GM23338 (cell line): ENCODE measurements at regions not wholly inside any gene's neighbourhood (a gene's known extent, or its start where the extent isn't known, plus 50 kb on each side); places are given as distances from the start of the nearest gene placed in this dataset.

Experiments used
- CREB1 ChIP-seq: fragments of 250-450 bp; sonication (Bioruptor Pico); IDR thresholded peaks from 2 replicates; pipeline ENCODE4 v1.5.0; 2020; ENCODE audit warnings: low read depth, mild to moderate bottlenecking, moderate library complexity
- EZH2 ChIP-seq: fragments of 200-600 bp; sonication (generic); IDR thresholded peaks from one replicate; pipeline ENCODE4 v1.8.0; 2017; ENCODE audit warnings: antibody characterized with exemption, mild to moderate bottlenecking, low read depth; ENCODE audit not compliant: unreplicated experiment
- EZH2phosphoT487 ChIP-seq: fragments of 200-600 bp; sonication (generic); IDR thresholded peaks from one replicate; pipeline ENCODE4 v1.8.1; 2018; ENCODE audit warnings: antibody characterized with exemption; ENCODE audit not compliant: unreplicated experiment
- JUNB ChIP-seq: IDR thresholded peaks from one replicate; pipeline ENCODE4 v1.6.1; 2016; ENCODE audit warnings: antibody characterized with exemption; ENCODE audit not compliant: unreplicated experiment
- NANOG ChIP-seq: IDR thresholded peaks from 2 replicates; pipeline ENCODE4 v1.6.1; 2016; ENCODE audit warnings: antibody characterized with exemption, borderline replicate concordance
- POLR2AphosphoS5 ChIP-seq: IDR thresholded peaks from 2 replicates; pipeline ENCODE4 v1.6.1; 2016; ENCODE audit warnings: antibody characterized with exemption, low read depth
- STAT1 ChIP-seq: IDR thresholded peaks from one replicate; pipeline ENCODE4 v1.6.1; 2016; ENCODE audit warnings: antibody characterized with exemption; ENCODE audit not compliant: unreplicated experiment
- ZNF114 ChIP-seq: fragments of 250-450 bp; sonication (Bioruptor Pico); IDR thresholded peaks from 2 replicates; pipeline ENCODE4 v1.5.0; 2020; ENCODE audit warnings: mild to moderate bottlenecking, moderate library complexity
- ZNF331 ChIP-seq: fragments of 250-450 bp; sonication (Bioruptor Pico); IDR thresholded peaks from 2 replicates; pipeline ENCODE4 v1.5.0; 2020; ENCODE audit warnings: low read depth, mild to moderate bottlenecking, moderate library complexity
- TF ChIP-seq, protein P1 (sequence below), 2 experiments: fragments of 200-600 bp in 1 of 2; sonication (generic) in 1 of 2; conservative IDR thresholded peaks; 2 replicates each; pipeline versions ENCODE4 v1.5.1 to v1.6.1; 2016 to 2017; ENCODE audit warnings: antibody characterized with exemption in 2 of 2, low read depth in 2 of 2, mild to moderate bottlenecking in 2 of 2, moderate library complexity in 1 of 2
- TF ChIP-seq, protein P2 (sequence below): IDR thresholded peaks from one replicate; pipeline ENCODE4 v1.6.1; 2018; ENCODE audit warnings: antibody characterized with exemption; ENCODE audit not compliant: unreplicated experiment
- TF ChIP-seq, protein P3 (sequence below): IDR thresholded peaks from 2 replicates; pipeline ENCODE4 v1.6.1; 2016; ENCODE audit warnings: antibody characterized with exemption
- TF ChIP-seq, protein P4 (sequence below): fragments of 250-450 bp; sonication (Bioruptor Pico); IDR thresholded peaks from 2 replicates; pipeline ENCODE4 v1.5.0; 2020; ENCODE audit warnings: mild to moderate bottlenecking, moderate library complexity

DNA sequence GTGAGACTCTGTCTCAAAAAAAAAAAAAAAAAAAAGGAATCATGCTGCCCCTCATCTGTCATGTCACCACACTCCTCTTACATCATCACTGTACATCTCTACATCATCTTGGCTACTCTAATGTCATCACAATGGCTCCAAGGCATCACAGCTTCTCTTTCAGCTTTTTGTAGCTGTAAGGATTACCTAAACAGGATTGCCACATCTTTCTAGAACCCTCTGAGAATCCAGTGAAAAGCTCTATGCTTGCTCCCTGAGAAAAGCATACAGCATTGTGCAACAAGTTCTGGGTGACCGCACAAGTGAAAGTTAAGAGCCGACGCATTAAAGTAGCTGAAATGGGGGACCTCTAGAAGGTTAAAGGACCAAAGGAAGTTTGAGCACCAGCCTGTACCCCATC, 272.5 kb downstream of the C12orf50 start:
- TF ChIP-seq, protein P1, sequence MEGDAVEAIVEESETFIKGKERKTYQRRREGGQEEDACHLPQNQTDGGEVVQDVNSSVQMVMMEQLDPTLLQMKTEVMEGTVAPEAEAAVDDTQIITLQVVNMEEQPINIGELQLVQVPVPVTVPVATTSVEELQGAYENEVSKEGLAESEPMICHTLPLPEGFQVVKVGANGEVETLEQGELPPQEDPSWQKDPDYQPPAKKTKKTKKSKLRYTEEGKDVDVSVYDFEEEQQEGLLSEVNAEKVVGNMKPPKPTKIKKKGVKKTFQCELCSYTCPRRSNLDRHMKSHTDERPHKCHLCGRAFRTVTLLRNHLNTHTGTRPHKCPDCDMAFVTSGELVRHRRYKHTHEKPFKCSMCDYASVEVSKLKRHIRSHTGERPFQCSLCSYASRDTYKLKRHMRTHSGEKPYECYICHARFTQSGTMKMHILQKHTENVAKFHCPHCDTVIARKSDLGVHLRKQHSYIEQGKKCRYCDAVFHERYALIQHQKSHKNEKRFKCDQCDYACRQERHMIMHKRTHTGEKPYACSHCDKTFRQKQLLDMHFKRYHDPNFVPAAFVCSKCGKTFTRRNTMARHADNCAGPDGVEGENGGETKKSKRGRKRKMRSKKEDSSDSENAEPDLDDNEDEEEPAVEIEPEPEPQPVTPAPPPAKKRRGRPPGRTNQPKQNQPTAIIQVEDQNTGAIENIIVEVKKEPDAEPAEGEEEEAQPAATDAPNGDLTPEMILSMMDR (conservative IDR thresholded peaks at IDR 0.05; ENCODE audit: low read depth in 2 of 2) = no peak
- TF ChIP-seq ZNF114 (CRISPR knock-in tag) (no peak), EZH2 (no peak), POLR2AphosphoS5 (no peak), STAT1 (no peak), EZH2phosphoT487 (no peak), ZNF331 (CRISPR knock-in tag) (no peak), NANOG (no peak), JUNB (no peak), CREB1 (CRISPR knock-in tag) (no peak)
- TF ChIP-seq, protein P2, sequence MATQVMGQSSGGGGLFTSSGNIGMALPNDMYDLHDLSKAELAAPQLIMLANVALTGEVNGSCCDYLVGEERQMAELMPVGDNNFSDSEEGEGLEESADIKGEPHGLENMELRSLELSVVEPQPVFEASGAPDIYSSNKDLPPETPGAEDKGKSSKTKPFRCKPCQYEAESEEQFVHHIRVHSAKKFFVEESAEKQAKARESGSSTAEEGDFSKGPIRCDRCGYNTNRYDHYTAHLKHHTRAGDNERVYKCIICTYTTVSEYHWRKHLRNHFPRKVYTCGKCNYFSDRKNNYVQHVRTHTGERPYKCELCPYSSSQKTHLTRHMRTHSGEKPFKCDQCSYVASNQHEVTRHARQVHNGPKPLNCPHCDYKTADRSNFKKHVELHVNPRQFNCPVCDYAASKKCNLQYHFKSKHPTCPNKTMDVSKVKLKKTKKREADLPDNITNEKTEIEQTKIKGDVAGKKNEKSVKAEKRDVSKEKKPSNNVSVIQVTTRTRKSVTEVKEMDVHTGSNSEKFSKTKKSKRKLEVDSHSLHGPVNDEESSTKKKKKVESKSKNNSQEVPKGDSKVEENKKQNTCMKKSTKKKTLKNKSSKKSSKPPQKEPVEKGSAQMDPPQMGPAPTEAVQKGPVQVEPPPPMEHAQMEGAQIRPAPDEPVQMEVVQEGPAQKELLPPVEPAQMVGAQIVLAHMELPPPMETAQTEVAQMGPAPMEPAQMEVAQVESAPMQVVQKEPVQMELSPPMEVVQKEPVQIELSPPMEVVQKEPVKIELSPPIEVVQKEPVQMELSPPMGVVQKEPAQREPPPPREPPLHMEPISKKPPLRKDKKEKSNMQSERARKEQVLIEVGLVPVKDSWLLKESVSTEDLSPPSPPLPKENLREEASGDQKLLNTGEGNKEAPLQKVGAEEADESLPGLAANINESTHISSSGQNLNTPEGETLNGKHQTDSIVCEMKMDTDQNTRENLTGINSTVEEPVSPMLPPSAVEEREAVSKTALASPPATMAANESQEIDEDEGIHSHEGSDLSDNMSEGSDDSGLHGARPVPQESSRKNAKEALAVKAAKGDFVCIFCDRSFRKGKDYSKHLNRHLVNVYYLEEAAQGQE = no peak
- TF ChIP-seq, protein P3, sequence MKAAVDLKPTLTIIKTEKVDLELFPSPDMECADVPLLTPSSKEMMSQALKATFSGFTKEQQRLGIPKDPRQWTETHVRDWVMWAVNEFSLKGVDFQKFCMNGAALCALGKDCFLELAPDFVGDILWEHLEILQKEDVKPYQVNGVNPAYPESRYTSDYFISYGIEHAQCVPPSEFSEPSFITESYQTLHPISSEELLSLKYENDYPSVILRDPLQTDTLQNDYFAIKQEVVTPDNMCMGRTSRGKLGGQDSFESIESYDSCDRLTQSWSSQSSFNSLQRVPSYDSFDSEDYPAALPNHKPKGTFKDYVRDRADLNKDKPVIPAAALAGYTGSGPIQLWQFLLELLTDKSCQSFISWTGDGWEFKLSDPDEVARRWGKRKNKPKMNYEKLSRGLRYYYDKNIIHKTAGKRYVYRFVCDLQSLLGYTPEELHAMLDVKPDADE = no peak
- TF ChIP-seq, protein P4, sequence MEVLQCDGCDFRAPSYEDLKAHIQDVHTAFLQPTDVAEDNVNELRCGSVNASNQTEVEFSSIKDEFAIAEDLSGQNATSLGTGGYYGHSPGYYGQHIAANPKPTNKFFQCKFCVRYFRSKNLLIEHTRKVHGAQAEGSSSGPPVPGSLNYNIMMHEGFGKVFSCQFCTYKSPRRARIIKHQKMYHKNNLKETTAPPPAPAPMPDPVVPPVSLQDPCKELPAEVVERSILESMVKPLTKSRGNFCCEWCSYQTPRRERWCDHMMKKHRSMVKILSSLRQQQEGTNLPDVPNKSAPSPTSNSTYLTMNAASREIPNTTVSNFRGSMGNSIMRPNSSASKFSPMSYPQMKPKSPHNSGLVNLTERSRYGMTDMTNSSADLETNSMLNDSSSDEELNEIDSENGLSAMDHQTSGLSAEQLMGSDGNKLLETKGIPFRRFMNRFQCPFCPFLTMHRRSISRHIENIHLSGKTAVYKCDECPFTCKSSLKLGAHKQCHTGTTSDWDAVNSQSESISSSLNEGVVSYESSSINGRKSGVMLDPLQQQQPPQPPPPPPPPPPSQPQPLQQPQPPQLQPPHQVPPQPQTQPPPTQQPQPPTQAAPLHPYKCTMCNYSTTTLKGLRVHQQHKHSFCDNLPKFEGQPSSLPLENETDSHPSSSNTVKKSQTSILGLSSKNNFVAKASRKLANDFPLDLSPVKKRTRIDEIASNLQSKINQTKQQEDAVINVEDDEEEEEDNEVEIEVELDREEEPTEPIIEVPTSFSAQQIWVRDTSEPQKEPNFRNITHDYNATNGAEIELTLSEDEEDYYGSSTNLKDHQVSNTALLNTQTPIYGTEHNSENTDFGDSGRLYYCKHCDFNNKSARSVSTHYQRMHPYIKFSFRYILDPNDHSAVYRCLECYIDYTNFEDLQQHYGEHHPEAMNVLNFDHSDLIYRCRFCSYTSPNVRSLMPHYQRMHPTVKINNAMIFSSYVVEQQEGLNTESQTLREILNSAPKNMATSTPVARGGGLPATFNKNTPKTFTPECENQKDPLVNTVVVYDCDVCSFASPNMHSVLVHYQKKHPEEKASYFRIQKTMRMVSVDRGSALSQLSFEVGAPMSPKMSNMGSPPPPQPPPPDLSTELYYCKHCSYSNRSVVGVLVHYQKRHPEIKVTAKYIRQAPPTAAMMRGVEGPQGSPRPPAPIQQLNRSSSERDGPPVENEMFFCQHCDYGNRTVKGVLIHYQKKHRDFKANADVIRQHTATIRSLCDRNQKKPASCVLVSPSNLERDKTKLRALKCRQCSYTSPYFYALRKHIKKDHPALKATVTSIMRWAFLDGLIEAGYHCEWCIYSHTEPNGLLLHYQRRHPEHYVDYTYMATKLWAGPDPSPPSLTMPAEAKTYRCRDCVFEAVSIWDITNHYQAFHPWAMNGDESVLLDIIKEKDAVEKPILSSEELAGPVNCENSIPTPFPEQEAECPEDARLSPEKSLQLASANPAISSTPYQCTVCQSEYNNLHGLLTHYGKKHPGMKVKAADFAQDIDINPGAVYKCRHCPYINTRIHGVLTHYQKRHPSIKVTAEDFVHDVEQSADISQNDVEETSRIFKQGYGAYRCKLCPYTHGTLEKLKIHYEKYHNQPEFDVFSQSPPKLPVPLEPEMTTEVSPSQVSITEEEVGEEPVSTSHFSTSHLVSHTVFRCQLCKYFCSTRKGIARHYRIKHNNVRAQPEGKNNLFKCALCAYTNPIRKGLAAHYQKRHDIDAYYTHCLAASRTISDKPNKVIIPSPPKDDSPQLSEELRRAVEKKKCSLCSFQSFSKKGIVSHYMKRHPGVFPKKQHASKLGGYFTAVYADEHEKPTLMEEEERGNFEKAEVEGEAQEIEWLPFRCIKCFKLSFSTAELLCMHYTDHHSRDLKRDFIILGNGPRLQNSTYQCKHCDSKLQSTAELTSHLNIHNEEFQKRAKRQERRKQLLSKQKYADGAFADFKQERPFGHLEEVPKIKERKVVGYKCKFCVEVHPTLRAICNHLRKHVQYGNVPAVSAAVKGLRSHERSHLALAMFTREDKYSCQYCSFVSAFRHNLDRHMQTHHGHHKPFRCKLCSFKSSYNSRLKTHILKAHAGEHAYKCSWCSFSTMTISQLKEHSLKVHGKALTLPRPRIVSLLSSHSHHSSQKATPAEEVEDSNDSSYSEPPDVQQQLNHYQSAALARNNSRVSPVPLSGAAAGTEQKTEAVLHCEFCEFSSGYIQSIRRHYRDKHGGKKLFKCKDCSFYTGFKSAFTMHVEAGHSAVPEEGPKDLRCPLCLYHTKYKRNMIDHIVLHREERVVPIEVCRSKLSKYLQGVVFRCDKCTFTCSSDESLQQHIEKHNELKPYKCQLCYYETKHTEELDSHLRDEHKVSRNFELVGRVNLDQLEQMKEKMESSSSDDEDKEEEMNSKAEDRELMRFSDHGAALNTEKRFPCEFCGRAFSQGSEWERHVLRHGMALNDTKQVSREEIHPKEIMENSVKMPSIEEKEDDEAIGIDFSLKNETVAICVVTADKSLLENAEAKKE (CRISPR knock-in tag) = no peak
